ENCODE measurements at regions not wholly inside any gene's neighbourhood (a gene's known extent, or its start where the extent isn't known, plus 50 kb on each side); places are given as distances from the start of the nearest gene placed in this dataset.

DNA sequence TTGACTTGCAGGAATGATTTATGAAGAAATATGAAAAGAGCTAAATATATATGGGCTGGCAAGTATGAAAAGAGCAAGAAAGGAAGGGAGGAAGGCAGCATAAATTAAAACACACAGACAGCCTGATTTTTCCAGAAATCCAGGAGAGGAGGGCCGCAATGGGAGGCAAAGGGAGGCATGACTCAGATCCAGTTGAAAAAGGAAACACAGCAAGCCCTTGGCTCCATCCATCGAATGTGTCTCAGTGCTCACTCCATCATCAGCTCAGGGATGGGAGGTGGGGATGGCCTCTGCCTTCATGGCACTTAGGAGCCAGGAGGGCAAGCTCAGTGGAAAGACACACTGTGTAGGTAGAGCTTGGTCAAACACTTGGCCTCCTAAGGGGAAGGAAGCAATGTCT lies 75.7 kb upstream of the PDZD8 start:
- TF ChIP-seq, protein P1, sequence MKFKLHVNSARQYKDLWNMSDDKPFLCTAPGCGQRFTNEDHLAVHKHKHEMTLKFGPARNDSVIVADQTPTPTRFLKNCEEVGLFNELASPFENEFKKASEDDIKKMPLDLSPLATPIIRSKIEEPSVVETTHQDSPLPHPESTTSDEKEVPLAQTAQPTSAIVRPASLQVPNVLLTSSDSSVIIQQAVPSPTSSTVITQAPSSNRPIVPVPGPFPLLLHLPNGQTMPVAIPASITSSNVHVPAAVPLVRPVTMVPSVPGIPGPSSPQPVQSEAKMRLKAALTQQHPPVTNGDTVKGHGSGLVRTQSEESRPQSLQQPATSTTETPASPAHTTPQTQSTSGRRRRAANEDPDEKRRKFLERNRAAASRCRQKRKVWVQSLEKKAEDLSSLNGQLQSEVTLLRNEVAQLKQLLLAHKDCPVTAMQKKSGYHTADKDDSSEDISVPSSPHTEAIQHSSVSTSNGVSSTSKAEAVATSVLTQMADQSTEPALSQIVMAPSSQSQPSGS (CRISPR knock-in tag; IDR thresholded peaks at IDR 0.05; ENCODE audit: borderline replicate concordance, low read depth) = no peak
- TF ChIP-seq TEAD4 (CRISPR knock-in tag; IDR thresholded peaks at IDR 0.05) (no peak), TP53 (CRISPR knock-in tag; IDR thresholded peaks at IDR 0.05) (no peak), FOXK1 (CRISPR knock-in tag; IDR thresholded peaks at IDR 0.05) (no peak), NR3C1 (CRISPR knock-in tag; conservative IDR thresholded peaks at IDR 0.05; ENCODE audit: low read depth) (no peak), ELF4 (CRISPR knock-in tag; IDR thresholded peaks at IDR 0.05; ENCODE audit: low read depth) (no peak), JUN (CRISPR knock-in tag; IDR thresholded peaks at IDR 0.05) (no peak), CREB1 (CRISPR knock-in tag; IDR thresholded peaks at IDR 0.05) (no peak)
- TF ChIP-seq, protein P2, sequence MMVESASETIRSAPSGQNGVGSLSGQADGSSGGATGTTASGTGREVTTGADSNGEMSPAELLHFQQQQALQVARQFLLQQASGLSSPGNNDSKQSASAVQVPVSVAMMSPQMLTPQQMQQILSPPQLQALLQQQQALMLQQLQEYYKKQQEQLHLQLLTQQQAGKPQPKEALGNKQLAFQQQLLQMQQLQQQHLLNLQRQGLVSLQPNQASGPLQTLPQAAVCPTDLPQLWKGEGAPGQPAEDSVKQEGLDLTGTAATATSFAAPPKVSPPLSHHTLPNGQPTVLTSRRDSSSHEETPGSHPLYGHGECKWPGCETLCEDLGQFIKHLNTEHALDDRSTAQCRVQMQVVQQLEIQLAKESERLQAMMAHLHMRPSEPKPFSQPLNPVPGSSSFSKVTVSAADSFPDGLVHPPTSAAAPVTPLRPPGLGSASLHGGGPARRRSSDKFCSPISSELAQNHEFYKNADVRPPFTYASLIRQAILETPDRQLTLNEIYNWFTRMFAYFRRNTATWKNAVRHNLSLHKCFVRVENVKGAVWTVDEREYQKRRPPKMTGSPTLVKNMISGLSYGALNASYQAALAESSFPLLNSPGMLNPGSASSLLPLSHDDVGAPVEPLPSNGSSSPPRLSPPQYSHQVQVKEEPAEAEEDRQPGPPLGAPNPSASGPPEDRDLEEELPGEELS (CRISPR knock-in tag; IDR thresholded peaks at IDR 0.05) = no peak
- TF ChIP-seq, protein P3, sequence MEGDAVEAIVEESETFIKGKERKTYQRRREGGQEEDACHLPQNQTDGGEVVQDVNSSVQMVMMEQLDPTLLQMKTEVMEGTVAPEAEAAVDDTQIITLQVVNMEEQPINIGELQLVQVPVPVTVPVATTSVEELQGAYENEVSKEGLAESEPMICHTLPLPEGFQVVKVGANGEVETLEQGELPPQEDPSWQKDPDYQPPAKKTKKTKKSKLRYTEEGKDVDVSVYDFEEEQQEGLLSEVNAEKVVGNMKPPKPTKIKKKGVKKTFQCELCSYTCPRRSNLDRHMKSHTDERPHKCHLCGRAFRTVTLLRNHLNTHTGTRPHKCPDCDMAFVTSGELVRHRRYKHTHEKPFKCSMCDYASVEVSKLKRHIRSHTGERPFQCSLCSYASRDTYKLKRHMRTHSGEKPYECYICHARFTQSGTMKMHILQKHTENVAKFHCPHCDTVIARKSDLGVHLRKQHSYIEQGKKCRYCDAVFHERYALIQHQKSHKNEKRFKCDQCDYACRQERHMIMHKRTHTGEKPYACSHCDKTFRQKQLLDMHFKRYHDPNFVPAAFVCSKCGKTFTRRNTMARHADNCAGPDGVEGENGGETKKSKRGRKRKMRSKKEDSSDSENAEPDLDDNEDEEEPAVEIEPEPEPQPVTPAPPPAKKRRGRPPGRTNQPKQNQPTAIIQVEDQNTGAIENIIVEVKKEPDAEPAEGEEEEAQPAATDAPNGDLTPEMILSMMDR (IDR thresholded peaks at IDR 0.05) = no peak
- TF ChIP-seq, protein P4, sequence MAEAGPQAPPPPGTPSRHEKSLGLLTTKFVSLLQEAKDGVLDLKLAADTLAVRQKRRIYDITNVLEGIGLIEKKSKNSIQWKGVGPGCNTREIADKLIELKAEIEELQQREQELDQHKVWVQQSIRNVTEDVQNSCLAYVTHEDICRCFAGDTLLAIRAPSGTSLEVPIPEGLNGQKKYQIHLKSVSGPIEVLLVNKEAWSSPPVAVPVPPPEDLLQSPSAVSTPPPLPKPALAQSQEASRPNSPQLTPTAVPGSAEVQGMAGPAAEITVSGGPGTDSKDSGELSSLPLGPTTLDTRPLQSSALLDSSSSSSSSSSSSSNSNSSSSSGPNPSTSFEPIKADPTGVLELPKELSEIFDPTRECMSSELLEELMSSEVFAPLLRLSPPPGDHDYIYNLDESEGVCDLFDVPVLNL (CRISPR knock-in tag; IDR thresholded peaks at IDR 0.05; ENCODE audit: borderline replicate concordance, low read depth) = no peak
- TF ChIP-seq, protein P5, sequence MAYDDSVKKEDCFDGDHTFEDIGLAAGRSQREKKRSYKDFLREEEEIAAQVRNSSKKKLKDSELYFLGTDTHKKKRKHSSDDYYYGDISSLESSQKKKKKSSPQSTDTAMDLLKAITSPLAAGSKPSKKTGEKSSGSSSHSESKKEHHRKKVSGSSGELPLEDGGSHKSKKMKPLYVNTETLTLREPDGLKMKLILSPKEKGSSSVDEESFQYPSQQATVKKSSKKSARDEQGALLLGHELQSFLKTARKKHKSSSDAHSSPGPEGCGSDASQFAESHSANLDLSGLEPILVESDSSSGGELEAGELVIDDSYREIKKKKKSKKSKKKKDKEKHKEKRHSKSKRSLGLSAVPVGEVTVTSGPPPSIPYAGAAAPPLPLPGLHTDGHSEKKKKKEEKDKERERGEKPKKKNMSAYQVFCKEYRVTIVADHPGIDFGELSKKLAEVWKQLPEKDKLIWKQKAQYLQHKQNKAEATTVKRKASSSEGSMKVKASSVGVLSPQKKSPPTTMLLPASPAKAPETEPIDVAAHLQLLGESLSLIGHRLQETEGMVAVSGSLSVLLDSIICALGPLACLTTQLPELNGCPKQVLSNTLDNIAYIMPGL (CRISPR knock-in tag; IDR thresholded peaks at IDR 0.05) = no peak
- TF ChIP-seq, protein P6, sequence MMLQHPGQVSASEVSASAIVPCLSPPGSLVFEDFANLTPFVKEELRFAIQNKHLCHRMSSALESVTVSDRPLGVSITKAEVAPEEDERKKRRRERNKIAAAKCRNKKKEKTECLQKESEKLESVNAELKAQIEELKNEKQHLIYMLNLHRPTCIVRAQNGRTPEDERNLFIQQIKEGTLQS (CRISPR knock-in tag; conservative IDR thresholded peaks at IDR 0.05) = no peak
- TF ChIP-seq, protein P7, sequence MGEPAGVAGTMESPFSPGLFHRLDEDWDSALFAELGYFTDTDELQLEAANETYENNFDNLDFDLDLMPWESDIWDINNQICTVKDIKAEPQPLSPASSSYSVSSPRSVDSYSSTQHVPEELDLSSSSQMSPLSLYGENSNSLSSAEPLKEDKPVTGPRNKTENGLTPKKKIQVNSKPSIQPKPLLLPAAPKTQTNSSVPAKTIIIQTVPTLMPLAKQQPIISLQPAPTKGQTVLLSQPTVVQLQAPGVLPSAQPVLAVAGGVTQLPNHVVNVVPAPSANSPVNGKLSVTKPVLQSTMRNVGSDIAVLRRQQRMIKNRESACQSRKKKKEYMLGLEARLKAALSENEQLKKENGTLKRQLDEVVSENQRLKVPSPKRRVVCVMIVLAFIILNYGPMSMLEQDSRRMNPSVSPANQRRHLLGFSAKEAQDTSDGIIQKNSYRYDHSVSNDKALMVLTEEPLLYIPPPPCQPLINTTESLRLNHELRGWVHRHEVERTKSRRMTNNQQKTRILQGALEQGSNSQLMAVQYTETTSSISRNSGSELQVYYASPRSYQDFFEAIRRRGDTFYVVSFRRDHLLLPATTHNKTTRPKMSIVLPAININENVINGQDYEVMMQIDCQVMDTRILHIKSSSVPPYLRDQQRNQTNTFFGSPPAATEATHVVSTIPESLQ (CRISPR knock-in tag; IDR thresholded peaks at IDR 0.05) = no peak
